GM04503 (cell line): ENCODE measurements at regions not wholly inside any gene's neighbourhood (a gene's known extent, or its start where the extent isn't known, plus 50 kb on each side); places are given as distances from the start of the nearest gene placed in this dataset.
A peak's percentile ranks its signal among the peaks of the same experiment; 100 is the strongest.

Source experiments
- DNase-seq: peaks from one replicate; pipeline ENCODE4 v3.0.0-alpha.2; 2012; ENCODE audit warnings: low read depth

DNA sequence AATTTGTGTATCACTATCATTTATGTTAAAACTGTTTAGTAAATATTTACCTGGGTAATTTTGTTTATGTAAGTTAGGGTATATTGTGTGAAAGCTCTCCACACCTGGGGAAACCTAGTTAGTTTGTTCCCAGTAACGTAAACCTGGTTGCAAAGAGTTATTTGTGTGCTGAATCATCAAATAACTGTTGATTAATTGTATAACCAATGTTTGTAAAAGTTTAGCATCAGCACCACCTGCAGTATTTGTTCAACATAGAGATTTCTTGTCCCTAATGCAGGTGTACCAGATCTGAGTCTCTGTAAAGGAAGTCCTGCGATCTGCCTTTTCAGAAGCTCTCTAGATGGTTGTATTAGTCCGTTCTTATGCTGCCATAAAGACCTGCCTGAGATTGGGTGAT is 440.4 kb downstream of the COL12A1 start:
- no peak for DNase-seq

GRCh38 chr6:74764486-74764885 is 441.4 kb downstream of the COL12A1 start:
- DNase-seq: peak; percentile 13

- DNase-seq: no peak
Measured at GRCh38 chr6:74762841-74763240, 443.0 kb downstream of the COL12A1 start.

DNA sequence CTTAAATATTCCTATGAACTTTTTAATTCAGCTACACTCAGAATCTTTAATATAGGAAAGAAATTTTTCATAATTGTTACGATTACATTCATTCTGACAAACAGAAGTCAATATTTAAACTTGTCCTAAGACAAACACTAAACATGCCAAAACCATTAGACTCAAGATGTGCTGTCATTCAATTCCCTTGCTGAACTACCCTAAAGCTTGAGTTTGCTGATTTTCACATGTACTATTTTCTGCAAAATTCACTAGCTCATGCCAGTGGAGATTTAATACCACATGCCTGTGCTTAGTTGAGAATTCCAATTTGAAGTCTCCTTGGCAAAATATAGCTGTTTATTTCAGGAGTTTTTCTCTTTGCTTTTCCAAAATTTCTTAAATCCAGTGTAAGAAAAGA is 448.0 kb downstream of the COL12A1 start:
- DNase-seq: no peak

- DNase-seq: no peak
Measured at GRCh38 chr6:74756923-74757322, 448.9 kb downstream of the COL12A1 start.

DNA sequence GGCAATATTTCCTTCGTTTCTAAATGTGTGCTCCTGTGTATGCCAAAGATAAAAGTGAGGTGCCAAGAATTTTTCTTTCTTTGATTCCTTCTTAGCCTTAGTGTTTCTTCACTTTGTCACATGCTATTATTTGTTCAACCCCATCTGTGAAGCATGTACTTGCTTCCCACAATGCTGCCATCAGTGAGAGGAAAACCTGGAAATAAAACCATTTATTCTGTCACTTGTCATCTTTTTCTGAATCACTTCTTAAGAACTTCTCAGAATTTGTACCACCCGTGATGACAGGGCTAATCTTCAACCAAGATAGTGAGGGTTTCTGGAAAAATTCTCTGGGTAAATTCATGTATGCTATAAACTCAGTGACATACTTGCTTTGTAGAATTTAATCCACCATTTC is 450.1 kb downstream of the COL12A1 start:
- DNase-seq: no peak

- DNase-seq: no peak
Measured at GRCh38 chr6:74755196-74755595, 450.7 kb downstream of the COL12A1 start.

DNA sequence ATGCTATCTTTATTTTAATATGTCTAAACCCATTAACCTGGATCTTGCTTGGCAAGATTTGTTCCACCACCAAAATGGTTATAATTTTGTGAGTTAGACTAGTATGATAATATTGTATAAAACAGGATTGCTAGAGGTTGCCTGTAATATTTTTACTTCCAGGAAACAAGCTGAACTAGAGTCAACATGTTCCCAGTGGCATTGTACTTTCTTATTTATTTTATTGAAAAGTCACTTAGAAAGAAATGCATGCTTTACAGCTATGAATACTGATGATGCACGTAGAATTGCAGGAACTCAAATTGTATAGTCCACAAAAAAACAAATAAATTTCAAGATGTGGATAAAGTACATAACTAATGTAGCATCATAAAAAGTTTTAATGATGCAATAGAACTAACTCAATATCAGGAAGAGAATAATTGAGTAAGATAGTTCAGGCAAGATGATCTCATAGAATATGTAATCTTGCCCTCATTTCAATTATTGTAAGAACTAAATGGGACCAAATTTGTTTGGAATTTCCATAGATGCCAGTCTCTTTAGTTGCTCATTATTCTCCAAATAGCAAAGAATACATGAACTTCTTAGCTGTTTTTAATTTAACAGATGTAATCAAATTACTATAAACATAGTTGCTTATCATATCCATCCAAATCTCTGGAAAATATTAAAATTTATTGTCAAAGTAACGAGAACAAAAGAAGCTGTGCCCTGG is 451.8 kb downstream of the COL12A1 start:
- no peak for DNase-seq

DNA sequence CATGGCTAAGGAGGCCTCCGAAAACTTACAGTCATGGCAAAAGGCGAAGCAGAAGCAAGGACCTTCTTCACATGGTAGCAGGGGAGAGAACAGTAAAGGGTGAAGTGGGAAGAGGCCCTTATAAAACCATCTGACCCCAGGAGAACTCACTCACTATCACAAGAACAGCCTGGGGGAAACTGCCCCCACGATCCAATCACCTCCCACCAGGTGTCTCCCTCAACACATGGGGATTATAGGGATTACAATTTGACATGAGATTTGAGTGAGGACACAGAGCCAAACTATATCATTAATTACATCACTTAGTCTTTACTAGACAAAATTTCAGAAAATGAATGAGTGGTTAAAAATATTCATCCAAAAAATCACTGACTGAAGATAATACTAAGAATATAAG is 453.6 kb downstream of the COL12A1 start:
- DNase-seq: no peak

GRCh38 chr6:74750826-74751225 is 455.0 kb downstream of the COL12A1 start:
- DNase-seq: no peak

DNA sequence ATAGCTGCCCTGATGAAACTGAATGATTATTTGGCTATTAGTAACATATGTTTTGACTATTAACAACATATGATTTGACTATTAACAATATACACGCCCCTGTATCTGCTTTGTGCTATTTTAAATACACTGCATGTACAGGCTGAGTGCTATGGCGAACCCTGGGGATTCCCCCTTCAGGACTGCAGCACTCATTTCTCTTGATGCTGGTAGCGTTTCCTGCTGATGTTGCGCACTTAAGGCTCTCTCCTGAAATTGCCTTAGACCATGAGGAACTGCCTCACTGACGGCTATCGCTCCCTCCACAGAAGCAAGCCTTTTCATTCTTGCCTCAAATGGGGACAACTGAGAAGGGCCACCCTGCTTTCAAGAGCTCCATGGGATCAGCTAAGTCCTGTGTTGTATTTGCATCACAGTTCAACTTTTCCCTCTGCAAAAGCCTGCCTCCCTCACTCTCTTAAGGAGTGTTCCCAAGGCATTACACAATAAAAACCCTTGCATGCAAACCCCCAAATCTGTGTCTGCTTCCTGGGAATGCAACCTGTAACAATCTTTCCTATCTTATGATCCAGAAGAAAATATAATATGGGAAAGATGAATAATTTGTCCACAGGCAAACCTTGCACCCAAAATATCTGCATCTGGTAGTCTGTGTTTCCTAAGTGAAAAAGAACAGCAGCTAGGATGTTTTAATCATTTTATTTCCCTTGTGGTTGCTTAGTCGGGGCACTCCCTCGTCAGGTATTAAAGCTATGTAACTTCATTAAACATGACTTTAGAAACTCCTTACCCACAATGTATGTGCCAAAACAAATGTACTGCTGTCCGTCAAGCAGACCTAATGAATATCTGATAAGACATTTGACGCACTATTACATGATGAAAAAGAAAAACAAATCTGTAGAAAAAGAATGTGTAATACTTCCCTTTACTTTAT is 456.4 kb downstream of the COL12A1 start:
- DNase-seq: no peak

DNA sequence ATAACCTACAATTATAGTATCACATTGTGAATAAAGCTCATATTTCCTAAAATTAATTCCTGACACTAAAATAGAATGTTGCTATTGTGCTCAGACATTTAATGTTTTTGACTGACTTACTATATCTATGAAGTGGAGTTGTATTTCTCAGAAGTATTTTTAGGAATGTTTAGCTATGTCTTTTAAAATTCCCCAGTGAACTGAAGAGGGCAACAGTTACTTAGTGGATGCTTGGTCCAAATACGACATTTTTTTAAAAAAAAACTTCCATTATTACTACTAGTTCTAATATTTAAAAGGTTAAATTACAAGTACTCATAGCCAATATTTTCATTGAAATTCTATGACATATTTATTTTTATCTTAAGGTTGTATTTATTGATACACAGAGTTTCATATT is 460.2 kb downstream of the COL12A1 start:
- DNase-seq: no peak

GRCh38 chr6:74742793-74743508 is 462.9 kb downstream of the COL12A1 start:
- DNase-seq: no peak

DNA sequence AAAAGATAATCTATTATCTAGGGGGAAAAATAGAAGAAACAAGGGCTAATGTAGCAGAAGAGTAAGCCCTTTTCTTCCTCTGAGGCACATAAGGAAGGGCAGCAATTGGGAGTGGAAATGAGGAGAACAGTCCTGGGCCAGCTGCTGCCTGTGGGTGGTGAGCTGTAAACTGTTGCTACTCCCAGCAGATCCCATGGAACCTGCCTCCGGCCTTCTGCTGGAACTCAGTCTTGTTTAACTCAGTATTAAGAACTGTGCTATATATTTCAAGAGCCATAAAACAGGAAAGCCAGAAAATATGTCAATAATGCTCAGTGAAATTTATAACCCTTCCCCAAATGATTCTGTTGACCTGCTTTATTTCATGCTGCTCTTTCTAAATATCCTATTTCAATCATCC is 464.2 kb downstream of the COL12A1 start:
- DNase-seq: no peak

GRCh38 chr6:74735304-74735703 is 470.5 kb downstream of the COL12A1 start:
- DNase-seq: peak; percentile 88

DNA sequence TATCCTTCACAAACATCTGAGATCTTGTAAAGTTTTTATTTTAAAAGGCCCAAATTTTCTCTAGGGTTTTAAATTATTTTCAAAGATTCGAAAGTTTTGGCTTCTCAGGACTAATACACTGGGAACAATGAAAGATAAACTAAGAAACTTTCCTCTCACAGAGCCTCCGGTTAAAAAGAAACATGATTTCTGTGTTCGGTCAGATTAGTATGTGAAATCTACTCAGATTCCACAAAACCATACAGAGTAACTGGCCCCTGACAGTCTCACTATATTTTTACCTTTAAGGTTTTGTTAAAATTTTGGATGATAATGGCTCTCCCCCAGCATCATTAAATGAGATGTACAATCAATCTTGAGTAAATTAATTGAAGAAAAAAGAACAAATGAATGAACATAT is 471.0 kb downstream of the COL12A1 start:
- DNase-seq: no peak

DNA sequence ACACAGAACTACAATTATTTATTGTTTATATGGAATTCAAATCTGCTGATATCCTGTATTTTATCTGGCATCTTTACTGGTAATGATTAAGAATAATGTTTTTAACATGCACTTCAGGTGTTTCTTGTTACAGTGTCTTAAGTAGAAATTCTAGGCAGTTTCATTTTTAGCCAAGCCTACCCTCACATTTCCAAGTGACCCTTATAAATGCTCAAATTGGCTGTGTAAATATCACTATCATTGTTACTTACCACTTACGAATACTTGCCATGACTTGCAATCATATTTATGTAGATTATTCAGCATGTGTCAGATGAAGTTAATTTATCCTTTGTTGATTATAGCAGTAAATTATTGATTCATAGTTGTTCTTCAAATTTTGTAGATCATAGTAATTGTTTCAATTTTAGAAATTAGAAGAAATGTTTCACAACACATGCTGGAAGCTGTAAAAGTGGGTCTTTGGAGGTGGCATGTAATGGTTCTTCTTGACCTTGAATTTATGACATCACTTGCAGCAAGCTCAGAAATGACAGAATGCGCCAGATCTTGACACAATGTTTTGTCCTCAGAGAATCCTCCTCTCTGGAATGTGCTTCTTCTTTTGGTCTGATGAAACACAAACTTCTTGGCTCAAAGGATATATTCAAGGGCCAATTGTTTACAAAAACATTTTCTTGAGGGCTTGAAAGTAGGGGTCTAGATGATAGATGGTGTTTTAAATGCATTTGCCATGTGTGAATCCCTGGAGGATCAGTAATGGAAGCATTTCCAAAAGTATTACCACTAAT is 471.8 kb downstream of the COL12A1 start:
- peak; percentile 36 for DNase-seq

DNA sequence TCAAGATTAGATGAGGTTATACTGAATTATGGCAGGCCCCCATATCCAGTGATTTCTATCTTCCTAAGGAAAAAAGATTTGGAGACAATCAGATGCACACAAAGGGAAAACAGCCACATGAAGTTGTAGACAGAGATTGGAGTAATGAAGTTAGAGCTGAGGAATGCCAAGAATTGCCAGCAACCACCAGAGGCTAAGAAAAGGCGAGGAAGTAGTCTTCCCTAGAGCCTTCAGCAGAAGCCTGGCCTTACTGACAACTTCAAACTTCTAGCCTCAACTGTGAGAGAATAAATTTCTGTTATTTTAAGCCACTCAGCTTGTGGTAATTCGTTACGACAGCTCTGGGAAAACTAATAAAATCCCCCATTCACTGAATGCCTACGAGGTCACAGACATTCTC is 473.9 kb downstream of the COL12A1 start:
- peak; percentile 66 for DNase-seq

DNA sequence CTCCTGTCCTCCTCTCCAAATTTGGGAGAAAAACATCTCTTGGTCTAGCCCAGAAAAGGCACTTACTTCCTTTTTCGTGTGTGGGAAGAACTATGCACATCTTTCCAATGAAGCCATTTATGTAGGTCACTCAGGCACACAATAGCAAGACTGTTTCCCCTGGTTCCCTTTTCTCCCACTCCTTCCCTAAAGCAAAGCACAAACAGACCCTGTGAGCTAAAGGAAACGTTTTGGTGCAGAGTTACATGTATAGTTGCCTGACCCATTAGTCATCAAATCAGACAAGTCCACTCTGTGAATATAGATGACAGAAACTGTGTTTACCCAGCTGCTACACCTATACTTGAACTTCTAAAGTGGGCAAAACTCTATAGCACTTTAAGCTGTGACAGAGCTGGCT is 474.6 kb downstream of the COL12A1 start:
- no peak for DNase-seq

- DNase-seq: no peak
Measured at GRCh38 chr6:74720923-74721322, 484.9 kb downstream of the COL12A1 start.

- DNase-seq: no peak
Measured at GRCh38 chr6:74717591-74717990, 488.3 kb downstream of the COL12A1 start.
